ENCODE measurements at regions not wholly inside any gene's neighbourhood (a gene's known extent, or its start where the extent isn't known, plus 50 kb on each side); places are given as distances from the start of the nearest gene placed in this dataset.
A peak's percentile ranks its signal among the peaks of the same experiment; 100 is the strongest.

DNA sequence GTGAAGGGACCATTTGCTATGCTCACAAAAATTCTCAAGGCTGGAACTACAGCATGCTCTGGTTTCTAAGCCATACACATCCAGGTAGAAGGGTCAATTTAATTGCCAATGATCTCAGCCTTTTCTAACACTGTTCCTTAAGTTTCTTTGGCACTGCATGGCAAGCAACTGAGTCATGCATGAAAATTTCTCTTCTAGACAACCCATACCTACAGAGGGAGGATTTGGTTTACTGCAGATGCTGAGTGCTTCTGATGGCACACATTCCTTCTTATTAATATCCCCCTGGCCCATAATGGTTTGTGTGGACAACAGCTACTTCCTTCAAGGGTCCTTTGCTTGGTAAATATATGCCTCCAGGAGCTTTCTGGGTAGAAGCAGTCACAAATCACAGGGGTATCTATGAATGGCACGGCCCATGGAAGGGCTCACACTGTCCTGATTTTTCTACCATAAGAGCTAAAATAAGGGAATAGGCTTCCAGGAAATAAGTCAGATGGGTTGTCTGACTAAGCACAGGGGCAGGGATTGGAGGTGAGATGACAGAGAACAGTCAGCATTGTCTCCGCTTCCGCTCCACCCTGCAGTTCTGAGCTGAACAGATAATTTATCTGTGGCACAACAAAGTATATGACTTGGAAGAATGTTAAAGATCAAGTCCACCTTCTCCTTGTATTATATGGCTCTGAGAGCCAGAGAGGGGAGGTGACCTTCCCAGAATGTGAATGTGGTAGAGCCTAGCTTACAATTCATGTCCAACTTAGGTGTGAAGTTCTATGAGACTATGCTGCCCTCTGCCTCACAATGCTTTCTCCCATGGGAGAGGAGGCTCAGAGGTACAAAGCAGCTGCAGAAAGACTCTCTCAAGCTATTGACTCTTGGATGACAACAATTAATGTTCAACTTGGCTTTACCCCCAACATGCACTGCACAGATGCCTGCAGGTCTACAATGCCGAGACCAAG, 199.2 kb upstream of the TNP1 start:
- Histone ChIP-seq H3K4me1 (ENCODE audit: insufficient read depth, low read length) (peaks cover 32% of the 10 kb centered on the region), H3K36me3 (ENCODE audit: insufficient read depth, low read length) (no peaks in the 10 kb centered on the region), H3K4me3 (ENCODE audit: insufficient read depth, low read depth, low read length) (no peak overlapping the region), H3K79me2 (ENCODE audit: insufficient read depth, low read length) (no peaks in the 10 kb centered on the region), H2AFZ (ENCODE audit: low read depth, low read length) (no peak overlapping the region), H3K9me3 (ENCODE audit: insufficient read depth, low read depth, low read length) (no peaks in the 10 kb centered on the region), H3K9ac (ENCODE audit: low read length) (no peak overlapping the region), H3K27ac (ENCODE audit: low read depth, low read length) (no peak overlapping the region), H4K20me1 (ENCODE audit: insufficient read depth, low read length) (no peaks in the 10 kb centered on the region), H3K4me2 (ENCODE audit: low read length) (peak overlapping the region; percentile 27), H3K27me3 (ENCODE audit: insufficient read depth, low read length) (no peaks in the 10 kb centered on the region)
- H3K27ac Mint-ChIP-seq (ENCODE audit: unreplicated experiment): no peak overlapping the region
- no peak for DNase-seq (ENCODE audit: low read depth)
- H3K36me3 Mint-ChIP-seq (ENCODE audit: low read depth, unreplicated experiment): no peaks in the 10 kb centered on the region
- no peak overlapping the region for H3K4me3 Mint-ChIP-seq (ENCODE audit: unreplicated experiment)
- no peaks in the 10 kb centered on the region for H3K9me3 Mint-ChIP-seq (ENCODE audit: unreplicated experiment)
- TF ChIP-seq EZH2 (IDR thresholded peaks at IDR 0.05; ENCODE audit: insufficient read depth, low read length): no peak
- TF ChIP-seq, protein P1, sequence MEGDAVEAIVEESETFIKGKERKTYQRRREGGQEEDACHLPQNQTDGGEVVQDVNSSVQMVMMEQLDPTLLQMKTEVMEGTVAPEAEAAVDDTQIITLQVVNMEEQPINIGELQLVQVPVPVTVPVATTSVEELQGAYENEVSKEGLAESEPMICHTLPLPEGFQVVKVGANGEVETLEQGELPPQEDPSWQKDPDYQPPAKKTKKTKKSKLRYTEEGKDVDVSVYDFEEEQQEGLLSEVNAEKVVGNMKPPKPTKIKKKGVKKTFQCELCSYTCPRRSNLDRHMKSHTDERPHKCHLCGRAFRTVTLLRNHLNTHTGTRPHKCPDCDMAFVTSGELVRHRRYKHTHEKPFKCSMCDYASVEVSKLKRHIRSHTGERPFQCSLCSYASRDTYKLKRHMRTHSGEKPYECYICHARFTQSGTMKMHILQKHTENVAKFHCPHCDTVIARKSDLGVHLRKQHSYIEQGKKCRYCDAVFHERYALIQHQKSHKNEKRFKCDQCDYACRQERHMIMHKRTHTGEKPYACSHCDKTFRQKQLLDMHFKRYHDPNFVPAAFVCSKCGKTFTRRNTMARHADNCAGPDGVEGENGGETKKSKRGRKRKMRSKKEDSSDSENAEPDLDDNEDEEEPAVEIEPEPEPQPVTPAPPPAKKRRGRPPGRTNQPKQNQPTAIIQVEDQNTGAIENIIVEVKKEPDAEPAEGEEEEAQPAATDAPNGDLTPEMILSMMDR (IDR thresholded peaks at IDR 0.05; ENCODE audit: insufficient read depth, low read depth, low read length): no peak
- H3K27me3 Mint-ChIP-seq (ENCODE audit: low read depth, unreplicated experiment): peaks cover 11% of the 10 kb centered on the region
- FAIRE-seq: no peak
- peaks cover 17% of the 10 kb centered on the region for H3K4me1 Mint-ChIP-seq (ENCODE audit: low read depth, unreplicated experiment)

DNA sequence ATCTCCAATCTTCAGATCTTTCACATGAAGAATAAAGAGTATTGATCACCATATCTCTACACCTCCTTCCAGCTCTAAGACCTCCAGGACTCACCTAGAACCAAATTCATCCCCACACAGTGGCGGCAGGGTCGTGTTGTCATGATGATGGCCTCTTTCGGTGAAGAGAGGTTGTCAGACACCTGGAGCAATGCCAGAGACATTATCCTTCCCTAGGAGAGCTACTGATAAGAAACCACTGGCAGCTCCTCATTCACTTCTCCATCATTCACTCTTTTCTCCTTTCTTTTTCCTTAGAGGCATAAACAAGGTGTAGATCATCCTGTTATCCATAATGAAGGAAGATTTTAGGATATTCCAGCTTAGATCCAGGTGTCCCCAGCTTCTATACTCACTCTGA, 197.9 kb upstream of the TNP1 start:
- peaks cover 30% of the 10 kb centered on the region for H3K4me1 ChIP-seq (ENCODE audit: insufficient read depth, low read length)
- DNase-seq (ENCODE audit: low read depth): no peak
- Mint-ChIP-seq H3K27ac (ENCODE audit: unreplicated experiment) (no peak overlapping the region), H3K36me3 (ENCODE audit: low read depth, unreplicated experiment) (peaks cover 2% of the 10 kb centered on the region), H3K4me3 (ENCODE audit: unreplicated experiment) (no peak overlapping the region), H3K4me1 (ENCODE audit: low read depth, unreplicated experiment) (peaks cover 17% of the 10 kb centered on the region), H3K9me3 (ENCODE audit: unreplicated experiment) (no peaks in the 10 kb centered on the region), H3K27me3 (ENCODE audit: low read depth, unreplicated experiment) (peaks cover 9% of the 10 kb centered on the region)
- TF ChIP-seq, protein P1 (IDR thresholded peaks at IDR 0.05; ENCODE audit: insufficient read depth, low read depth, low read length): no peak
- TF ChIP-seq EZH2 (IDR thresholded peaks at IDR 0.05; ENCODE audit: insufficient read depth, low read length): no peak
- no peaks in the 10 kb centered on the region for H3K27me3 ChIP-seq (ENCODE audit: insufficient read depth, low read length)
- H3K27ac ChIP-seq (ENCODE audit: low read depth, low read length): no peak overlapping the region
- no peaks in the 10 kb centered on the region for H3K9me3 ChIP-seq (ENCODE audit: insufficient read depth, low read depth, low read length)
- H3K4me3 ChIP-seq (ENCODE audit: insufficient read depth, low read depth, low read length): no peak overlapping the region
- no peak overlapping the region for H3K9ac ChIP-seq (ENCODE audit: low read length)
- no peaks in the 10 kb centered on the region for H4K20me1 ChIP-seq (ENCODE audit: insufficient read depth, low read length)
- no peak overlapping the region for H2AFZ ChIP-seq (ENCODE audit: low read depth, low read length)
- H3K79me2 ChIP-seq (ENCODE audit: insufficient read depth, low read length): no peaks in the 10 kb centered on the region
- FAIRE-seq: no peak
- H3K36me3 ChIP-seq (ENCODE audit: insufficient read depth, low read length): no peaks in the 10 kb centered on the region
- H3K4me2 ChIP-seq (ENCODE audit: low read length): no peak overlapping the region

DNA sequence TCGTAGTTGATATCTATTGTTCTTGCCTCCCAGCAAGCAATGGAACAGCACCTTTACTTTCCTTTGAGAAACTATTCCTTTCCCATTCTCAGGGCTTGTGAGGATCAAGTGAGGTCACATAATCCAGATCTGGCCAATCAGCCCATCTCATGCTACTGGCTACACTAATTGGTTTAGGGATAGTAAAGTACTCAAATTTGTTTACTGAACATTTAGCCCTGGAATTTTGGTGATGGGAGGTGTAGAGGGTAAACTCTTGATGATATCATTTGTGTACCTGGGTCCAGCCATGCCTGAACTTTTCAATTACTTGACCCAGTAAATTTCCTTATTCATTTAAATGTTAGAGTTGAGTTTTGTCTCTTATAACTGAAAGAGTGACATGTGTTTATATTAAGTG, 195.8 kb upstream of the TNP1 start:
- Histone ChIP-seq H3K4me1 (ENCODE audit: insufficient read depth, low read length) (peaks cover 29% of the 10 kb centered on the region), H3K27me3 (ENCODE audit: insufficient read depth, low read length) (no peaks in the 10 kb centered on the region), H3K27ac (ENCODE audit: low read depth, low read length) (no peak overlapping the region), H3K4me3 (ENCODE audit: insufficient read depth, low read depth, low read length) (no peak overlapping the region), H3K79me2 (ENCODE audit: insufficient read depth, low read length) (no peaks in the 10 kb centered on the region), H4K20me1 (ENCODE audit: insufficient read depth, low read length) (no peaks in the 10 kb centered on the region), H3K4me2 (ENCODE audit: low read length) (no peak overlapping the region), H2AFZ (ENCODE audit: low read depth, low read length) (no peak overlapping the region), H3K9ac (ENCODE audit: low read length) (no peak overlapping the region), H3K36me3 (ENCODE audit: insufficient read depth, low read length) (no peaks in the 10 kb centered on the region), H3K9me3 (ENCODE audit: insufficient read depth, low read depth, low read length) (no peaks in the 10 kb centered on the region)
- peaks cover 2% of the 10 kb centered on the region for H3K36me3 Mint-ChIP-seq (ENCODE audit: low read depth, unreplicated experiment)
- FAIRE-seq (no peak), DNase-seq (ENCODE audit: low read depth) (no peak)
- H3K4me1 Mint-ChIP-seq (ENCODE audit: low read depth, unreplicated experiment): peaks cover 17% of the 10 kb centered on the region
- peaks cover 12% of the 10 kb centered on the region for H3K27me3 Mint-ChIP-seq (ENCODE audit: low read depth, unreplicated experiment)
- no peaks in the 10 kb centered on the region for H3K9me3 Mint-ChIP-seq (ENCODE audit: unreplicated experiment)
- no peak overlapping the region for H3K27ac Mint-ChIP-seq (ENCODE audit: unreplicated experiment)
- H3K4me3 Mint-ChIP-seq (ENCODE audit: unreplicated experiment): no peak overlapping the region
- TF ChIP-seq, protein P1 (IDR thresholded peaks at IDR 0.05; ENCODE audit: insufficient read depth, low read depth, low read length): no peak
- no peak for TF ChIP-seq EZH2 (IDR thresholded peaks at IDR 0.05; ENCODE audit: insufficient read depth, low read length)
